ENCODE measurements at regions not wholly inside any gene's neighbourhood (a gene's known extent, or its start where the extent isn't known, plus 50 kb on each side); places are given as distances from the start of the nearest gene placed in this dataset.
"Not testable (repeated sequence)": the region's sequence is repeated elsewhere in the genome, so short reads cannot be mapped to it uniquely, and the experiment has no call there.

- H3K9me3 ChIP-seq = no peaks in the 10 kb centered on the region
Measured at GRCh38 chr11:134942681-134943080, 530.6 kb upstream of the B3GAT1 start.

GRCh38 chr11:134941936-134942600, 530.0 kb upstream of the B3GAT1 start:
- H3K36me3 ChIP-seq; H3K4me3 ChIP-seq; H3K4me1 ChIP-seq; intact Hi-C loops (cut with DNase I); H3K27me3 ChIP-seq; H3K9me3 ChIP-seq; DNase-seq; ATAC-seq; H3K27ac ChIP-seq: not testable (repeated sequence)
- peak in 4 of 12 donors; percentile 7 to 26 (median 12) for TF ChIP-seq CTCF (IDR thresholded peaks at IDR 0.05)
- WGBS, 4 donors = 39 to 49% (median 46%) methylated on average over 18 of the region's 18 CpGs

More at GRCh38 chr11:134942681-134943080, 530.6 kb upstream of the B3GAT1 start:
- H3K27me3 ChIP-seq = peaks cover 0 to 3% (median 0%) of the 10 kb centered on the region in 9 donors
- ATAC-seq (no peak), DNase-seq (no peak)
- peaks cover 0 to 4% (median 0%) of the 10 kb centered on the region in 12 donors for H3K4me1 ChIP-seq
- H3K27ac ChIP-seq = no peak overlapping the region
- 67 to 84% (median 76%) methylated on average over 12 of the region's 12 CpGs for WGBS, 4 donors
- no peak overlapping the region for H3K4me3 ChIP-seq
- intact Hi-C loops (cut with DNase I) = no loop called here
- TF ChIP-seq POLR2A (IDR thresholded peaks at IDR 0.05) (no peak), CTCF (IDR thresholded peaks at IDR 0.05) (no peak)
- no peaks in the 10 kb centered on the region for H3K36me3 ChIP-seq

- H3K4me1 ChIP-seq = peaks cover 0 to 4% (median 0%) of the 10 kb centered on the region in 12 donors
- TF ChIP-seq CTCF (IDR thresholded peaks at IDR 0.05) = no peak
- TF ChIP-seq POLR2A (IDR thresholded peaks at IDR 0.05) = no peak
- no peaks in the 10 kb centered on the region for H3K36me3 ChIP-seq
- no peak overlapping the region for H3K27ac ChIP-seq
- H3K27me3 ChIP-seq = no peaks in the 10 kb centered on the region
- DNase-seq = no peak
- intact Hi-C loops (cut with DNase I) = no loop called here
- H3K9me3 ChIP-seq = no peaks in the 10 kb centered on the region
- 55 to 84% (median 76%) methylated on average over 5 of the region's 5 CpGs for WGBS, 4 donors
- no peak for ATAC-seq
- H3K4me3 ChIP-seq = no peak overlapping the region
Measured at GRCh38 chr11:134941326-134941725, 529.3 kb upstream of the B3GAT1 start.

- 76 to 82% (median 78%) methylated on average over 15 of the region's 15 CpGs for WGBS, 4 donors
- Histone ChIP-seq H3K9me3 (no peaks in the 10 kb centered on the region), H3K4me3 (no peak overlapping the region)
Measured at GRCh38 chr11:134940441-134941126, 528.5 kb upstream of the B3GAT1 start.

More at GRCh38 chr11:134940441-134941126, 528.5 kb upstream of the B3GAT1 start:
- Histone ChIP-seq H3K4me1 (peaks cover 0 to 4% (median 0%) of the 10 kb centered on the region in 12 donors), H3K27ac (no peak overlapping the region), H3K36me3 (no peaks in the 10 kb centered on the region), H3K27me3 (no peaks in the 10 kb centered on the region)
- intact Hi-C loops (cut with DNase I) = no loop called here
- ATAC-seq = no peak
- no peak for DNase-seq
- TF ChIP-seq CTCF (IDR thresholded peaks at IDR 0.05) (no peak), POLR2A (IDR thresholded peaks at IDR 0.05) (no peak)

All from heart left ventricle (tissue), 16 donors.